ENCODE measurements at regions not wholly inside any gene's neighbourhood (a gene's known extent, or its start where the extent isn't known, plus 50 kb on each side); places are given as distances from the start of the nearest gene placed in this dataset.
A peak's percentile ranks its signal among the peaks of the same experiment; 100 is the strongest.
"Not testable (repeated sequence)": the region's sequence is repeated elsewhere in the genome, so short reads cannot be mapped to it uniquely, and the experiment has no call there.

DNA sequence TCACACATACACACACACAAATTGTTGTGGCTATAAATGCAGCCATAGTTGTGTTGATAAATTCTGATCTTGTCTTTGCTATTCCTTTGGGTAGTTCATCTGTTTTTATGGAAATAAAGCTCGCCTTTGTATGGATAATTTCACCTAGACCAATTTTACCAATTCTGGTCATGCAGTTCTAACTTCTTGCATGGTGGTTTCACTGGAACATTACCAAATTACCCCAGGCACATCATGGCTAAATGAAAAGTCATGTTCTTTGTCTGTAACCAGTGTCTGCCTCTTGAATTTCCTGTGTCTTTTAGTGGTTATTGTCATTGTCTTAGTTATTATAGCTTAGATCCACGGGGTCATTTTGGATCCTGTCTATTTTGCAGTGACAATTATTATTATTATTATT lies 50.3 kb upstream of the TMC1 start:
- DNase-seq (ENCODE audit: low read depth), result no peak

GRCh38 chr9:72467766-72468738 lies 53.4 kb upstream of the TMC1 start:
- no peak for DNase-seq (ENCODE audit: low read depth)

GRCh38 chr9:72465593-72465984 lies 55.8 kb upstream of the TMC1 start:
- peak; percentile 75 for DNase-seq (ENCODE audit: low read depth)

DNA sequence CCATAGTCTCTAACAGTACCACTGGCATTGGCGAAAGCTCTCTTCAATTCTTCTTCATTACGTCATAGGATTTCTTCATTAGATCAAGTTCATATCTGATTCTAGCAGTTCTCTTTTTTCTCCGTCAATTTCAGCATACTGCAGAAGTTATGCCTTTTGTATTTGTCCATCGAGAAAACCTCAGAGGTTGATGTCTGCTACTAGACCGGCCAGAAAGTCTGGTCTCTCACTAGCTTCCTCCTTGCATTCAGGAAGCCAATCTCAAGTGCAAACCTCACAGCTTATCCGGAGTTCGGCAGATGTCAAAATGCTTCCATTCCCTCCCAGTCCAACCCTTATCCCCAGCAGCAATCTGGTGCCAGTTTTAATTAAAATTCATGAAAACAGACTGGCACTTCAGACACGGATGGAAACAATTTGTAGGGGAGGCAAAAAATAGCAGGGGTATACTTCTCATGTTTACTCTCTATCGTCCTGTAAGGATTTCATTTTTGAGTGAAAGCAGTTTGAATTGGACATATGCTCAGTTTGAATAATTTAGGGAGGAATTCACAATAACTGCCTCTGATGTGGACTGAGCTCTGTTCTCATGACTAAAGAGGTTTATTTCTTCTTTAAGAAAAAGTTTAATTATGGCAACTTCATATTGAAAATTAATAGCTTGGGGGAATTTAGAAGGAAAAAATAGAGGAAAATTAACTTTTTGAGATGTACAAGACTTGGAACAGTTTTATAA lies 56.4 kb upstream of the TMC1 start:
- DNase-seq (ENCODE audit: low read depth), result no peak

- DNase-seq (ENCODE audit: low read depth), result peak; percentile 46
These were observed 59.1 kb upstream of the TMC1 start for GRCh38 chr9:72462340-72462739.

DNA sequence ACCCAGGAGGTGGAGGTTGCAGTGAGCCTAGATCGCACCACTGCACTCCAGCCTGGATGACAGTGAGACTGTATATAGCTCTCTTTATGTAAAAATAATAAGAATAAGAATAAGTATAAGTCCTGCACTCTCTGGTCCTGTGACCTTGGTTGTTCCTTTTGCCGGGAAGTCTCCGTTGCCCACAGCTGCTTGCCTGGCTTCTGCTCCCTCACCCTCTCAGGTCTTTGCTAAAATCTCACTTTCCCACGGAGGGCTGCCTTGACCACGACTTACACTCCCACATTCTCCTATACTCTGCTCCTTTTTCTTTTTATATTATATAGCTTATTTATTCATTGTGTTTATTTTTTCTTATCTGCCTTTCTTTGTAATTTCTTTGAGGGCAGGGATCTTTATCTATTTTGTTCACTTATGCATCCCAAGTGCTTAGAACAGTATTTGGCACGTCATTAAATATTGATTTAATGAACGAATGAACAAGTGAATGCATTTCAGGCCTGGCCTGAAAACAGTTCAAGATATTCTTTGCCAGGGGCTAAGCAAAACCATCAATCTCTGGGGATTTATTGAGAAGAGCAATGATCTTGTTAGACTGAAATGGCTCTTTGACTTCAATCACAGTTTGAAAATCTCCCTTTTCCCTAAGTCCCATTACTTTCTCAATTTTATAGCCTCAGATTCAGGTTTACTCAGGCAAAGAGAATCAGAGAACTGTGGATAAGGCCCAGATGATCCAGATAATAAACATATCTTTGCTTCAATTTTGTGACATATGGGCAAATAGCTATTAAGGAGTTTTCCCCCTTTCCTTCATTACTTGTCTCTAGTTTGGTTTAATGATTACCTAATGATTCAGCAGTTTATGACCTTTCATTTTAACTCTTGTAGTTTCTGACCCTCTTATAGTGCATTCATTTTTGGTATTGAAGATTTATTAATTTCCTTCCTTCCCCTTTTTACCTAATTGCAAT lies 60.8 kb upstream of the TMC1 start:
- no peak for DNase-seq (ENCODE audit: low read depth)

DNA sequence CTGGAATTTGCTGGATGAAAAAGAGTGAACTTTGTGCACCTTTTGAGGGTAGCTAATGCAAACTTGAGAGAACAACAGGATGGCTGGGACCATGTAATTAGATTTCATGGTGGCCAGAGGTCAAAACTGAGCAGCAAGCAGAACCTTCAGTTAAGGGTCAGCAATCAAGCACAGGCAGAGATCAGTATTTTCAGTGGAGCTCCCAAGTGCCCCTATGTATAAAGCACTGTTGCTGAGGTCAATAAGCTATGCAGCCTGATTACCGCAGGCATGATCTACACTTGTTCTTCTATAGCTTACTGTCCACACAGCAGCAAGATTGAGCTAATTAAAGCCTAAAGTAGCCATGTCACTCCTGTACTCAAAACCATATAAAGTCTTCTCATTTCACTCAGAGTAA lies 62.1 kb upstream of the TMC1 start:
- no peak for DNase-seq (ENCODE audit: low read depth)

- no peak for DNase-seq (ENCODE audit: low read depth)
These were observed 63.3 kb upstream of the TMC1 start for GRCh38 chr9:72458153-72458552.

GRCh38 chr9:72457366-72457765 lies 64.0 kb upstream of the TMC1 start:
- DNase-seq (ENCODE audit: low read depth), result no peak

DNA sequence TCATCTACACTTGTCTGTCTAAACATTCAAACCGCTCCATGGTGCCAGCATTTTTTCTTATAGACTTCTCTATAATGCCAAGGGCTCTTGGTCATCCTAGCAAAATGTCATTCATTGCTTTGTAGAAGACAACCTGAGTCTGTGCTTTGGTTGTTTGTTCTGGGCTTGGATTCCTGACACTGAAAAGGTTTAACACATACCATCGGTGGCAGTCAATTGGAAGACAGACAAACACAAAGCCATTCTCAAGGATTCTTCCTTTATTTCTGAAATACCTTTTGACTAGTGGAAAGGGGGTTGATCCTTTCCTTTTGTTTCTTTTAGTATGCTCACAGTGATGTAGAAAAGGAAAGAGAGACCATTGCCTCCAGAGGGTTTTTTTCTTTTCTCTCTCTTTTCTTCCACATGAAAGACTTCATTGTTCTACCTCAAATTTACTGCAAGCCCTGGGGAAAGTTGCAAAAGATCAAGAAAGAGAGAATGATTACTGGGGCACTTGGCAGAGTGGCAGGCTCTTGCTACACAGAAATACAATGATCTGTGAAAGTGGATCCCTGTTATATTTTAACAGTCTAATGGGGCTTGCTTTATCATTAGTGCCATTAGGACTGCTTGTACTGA lies 66.4 kb upstream of the TMC1 start:
- no peak for DNase-seq (ENCODE audit: low read depth)

GRCh38 chr9:72453797-72454196 lies 67.6 kb upstream of the TMC1 start:
- DNase-seq (ENCODE audit: low read depth), result no peak

DNA sequence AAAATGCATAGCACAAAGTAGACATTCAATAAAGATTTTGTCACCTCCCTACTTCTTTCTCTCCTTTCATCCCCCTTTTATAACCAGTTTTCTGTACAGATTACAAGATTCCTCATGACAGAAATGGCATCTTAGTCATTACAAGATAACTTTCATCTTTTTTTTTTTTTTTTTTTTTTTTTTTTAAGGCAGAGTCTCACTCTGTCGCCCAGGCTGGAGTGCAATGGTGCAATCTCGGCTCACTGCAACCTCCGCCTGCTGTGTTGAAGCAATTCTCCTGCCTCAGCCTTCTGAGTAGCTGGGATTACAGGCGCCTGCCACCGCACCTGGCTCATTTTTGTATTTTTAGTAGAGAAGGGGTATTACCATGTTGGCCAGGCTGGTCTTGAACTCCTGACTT lies 75.2 kb upstream of the TMC1 start:
- not testable (repeated sequence) for DNase-seq (ENCODE audit: low read depth)

- DNase-seq (ENCODE audit: low read depth), result peak; percentile 31
These were observed 76.0 kb upstream of the TMC1 start for GRCh38 chr9:72445306-72445995.

DNA sequence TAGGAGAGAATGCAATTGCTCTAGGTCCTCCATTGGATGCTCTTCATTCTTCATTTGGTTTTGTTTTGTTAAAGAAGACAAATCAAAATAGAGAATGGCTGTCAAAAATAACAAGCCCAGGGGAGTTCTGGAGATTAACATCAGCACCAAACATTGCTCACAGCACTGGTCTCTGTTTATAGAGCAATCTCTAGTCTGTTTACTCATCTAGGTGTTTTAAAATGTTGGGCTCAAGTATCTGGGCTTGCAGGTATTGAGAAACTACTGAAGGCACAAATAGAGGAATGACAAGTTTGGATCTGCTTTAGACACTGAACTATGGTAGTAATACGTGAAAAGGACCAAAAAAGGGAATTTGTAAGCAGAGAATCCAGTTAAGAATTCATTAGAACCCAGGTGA lies 77.0 kb upstream of the TMC1 start:
- no peak for DNase-seq (ENCODE audit: low read depth)

DNA sequence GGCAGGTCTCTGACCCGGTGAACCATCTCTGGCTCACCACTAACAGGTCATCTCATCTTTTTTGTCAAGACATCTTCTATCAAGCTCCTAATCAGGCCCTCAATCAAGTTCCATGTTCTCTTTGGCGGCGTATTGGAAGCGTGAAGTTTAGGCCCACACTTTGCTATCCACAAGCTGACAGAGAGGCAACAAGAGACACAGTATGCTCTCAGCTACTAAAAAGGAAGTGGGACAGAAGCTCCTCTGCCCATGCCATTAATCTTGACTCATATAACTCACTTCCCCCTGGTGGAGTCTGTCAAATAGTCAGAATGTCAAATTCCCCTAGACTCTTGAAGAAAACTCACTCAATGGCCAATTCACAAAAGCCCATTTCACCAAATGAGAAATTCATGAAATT lies 77.6 kb upstream of the TMC1 start:
- peak; percentile 61 for DNase-seq (ENCODE audit: low read depth)

GRCh38 chr9:72441848-72442607 lies 77.0 kb upstream of the ZFAND5 start:
- peak; percentile 94 for DNase-seq (ENCODE audit: low read depth)

DNA sequence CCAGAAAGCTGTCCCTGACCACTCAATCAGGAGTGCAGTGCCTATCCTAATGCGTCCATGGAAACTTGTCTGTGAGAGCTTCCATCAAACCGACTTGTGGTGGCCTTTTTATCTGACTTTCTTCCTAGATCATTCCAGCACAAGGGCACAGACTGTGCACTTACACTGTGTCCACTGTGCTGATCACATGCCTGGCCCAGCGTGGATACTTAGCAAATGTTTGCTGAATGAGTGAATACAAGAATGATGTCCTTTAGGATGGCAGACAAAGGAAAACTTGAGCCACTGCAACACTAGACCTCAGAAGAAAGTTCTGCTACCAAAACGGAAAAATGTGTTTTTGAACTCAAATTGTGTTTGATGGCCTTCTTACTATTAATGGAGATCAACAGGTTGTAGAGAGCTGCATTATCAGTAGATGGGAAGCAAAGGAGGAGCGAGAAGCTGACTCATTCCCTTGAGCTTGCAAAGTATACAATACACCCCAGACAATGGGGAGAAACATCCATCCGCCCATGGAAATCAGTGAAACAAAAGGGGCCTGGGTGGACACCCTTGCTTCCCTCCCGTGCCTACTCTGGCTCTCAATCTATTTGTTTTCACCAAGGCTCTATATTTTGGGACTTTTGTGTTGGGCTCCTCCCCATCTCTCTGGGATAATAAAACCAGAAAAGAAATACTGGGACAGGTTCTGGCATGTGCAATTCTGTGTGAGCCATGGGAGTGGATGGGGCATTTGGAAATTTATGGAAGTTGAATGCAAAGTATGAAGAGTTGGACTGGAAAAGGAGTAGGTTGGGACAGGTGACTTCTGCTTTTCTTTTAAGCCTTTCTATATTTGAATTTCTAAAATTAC lies 76.2 kb upstream of the ZFAND5 start:
- DNase-seq (ENCODE audit: low read depth), result peak; percentile 68

DNA sequence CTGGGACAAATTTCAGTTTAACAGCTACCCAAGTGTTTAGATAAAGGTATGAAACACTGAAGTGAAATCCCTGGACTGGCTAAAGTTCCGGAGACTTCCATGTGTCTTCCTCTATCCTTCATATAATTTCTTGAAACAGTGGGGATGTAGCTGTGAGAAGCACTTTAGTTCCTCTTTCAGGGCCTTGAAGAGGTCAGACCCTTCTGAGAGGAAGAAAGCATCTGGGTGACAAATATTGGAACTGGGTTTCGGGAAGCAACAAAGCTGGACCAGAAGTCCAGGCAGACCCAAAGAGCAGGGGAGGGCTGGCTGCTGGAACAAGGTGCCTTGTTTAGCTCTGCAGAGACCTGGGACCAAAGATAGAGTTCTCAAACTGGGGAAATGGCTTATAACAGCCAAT lies 75.4 kb upstream of the ZFAND5 start:
- no peak for DNase-seq (ENCODE audit: low read depth)

DNA sequence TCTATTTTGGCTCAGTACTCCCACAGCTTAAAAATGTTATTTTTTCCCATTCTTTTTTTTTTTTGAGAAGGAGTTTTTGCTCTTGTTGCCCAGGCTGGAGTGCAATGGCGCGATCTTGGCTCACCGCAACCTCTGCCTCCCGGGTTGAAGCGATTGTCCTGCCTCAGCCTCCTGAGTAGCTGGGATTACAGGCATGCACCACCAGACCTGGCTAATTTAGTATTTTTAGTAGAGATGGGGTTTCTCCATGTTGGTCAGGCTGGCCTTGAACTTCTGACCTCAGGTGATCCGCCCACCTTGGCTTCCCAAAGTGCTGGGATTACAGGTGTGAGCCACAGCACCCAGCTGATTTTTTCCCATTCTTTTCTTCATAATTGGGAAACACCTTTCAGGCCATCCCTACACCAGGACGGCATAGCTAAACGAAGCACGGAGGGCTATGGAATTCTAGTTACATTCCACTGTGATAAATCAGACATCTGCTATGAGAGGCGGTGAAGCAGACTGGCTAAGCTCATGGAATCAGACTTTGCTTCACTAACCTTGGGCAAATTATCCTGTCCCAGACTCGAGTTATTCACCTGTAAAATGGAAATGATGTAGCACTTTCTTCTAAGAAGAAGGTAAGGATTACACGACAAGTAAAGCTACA lies 68.7 kb upstream of the ZFAND5 start:
- DNase-seq (ENCODE audit: low read depth), result peak; percentile 85

Data from ELR (cell line).